DND-41 (cell line): ENCODE measurements at regions not wholly inside any gene's neighbourhood (a gene's known extent, or its start where the extent isn't known, plus 50 kb on each side); places are given as distances from the start of the nearest gene placed in this dataset.
"Not testable (repeated sequence)": the region's sequence is repeated elsewhere in the genome, so short reads cannot be mapped to it uniquely, and the experiment has no call there.

ENCODE experiments used
- ATAC-seq: fragments of 200-7000 bp; cut with Tn5 transposase; 3 replicates; pipeline ENCODE4 v1.9.1; 2021; ENCODE audit warnings: low read depth; ENCODE audit not compliant: insufficient read depth
- DNase-seq: peaks from one replicate; pipeline ENCODE4 v3.0.0-alpha.2; 2020
- H2AFZ ChIP-seq: 2 replicates; pipeline ENCODE4 v1.6.0; 2012; ENCODE audit warnings: low read depth, low read length
- H3K27ac ChIP-seq: 2 replicates; pipeline ENCODE4 v1.5.1; 2012; ENCODE audit warnings: low read length, inconsistent platforms
- H3K27me3 ChIP-seq: fragments of 200-600 bp; sonication (generic); 2 replicates; pipeline ENCODE4 v1.6.0; 2012; ENCODE audit warnings: low read length, mild to moderate bottlenecking, inconsistent platforms; ENCODE audit not compliant: insufficient read depth, poor library complexity
- H3K36me3 ChIP-seq: 2 replicates; pipeline ENCODE4 v1.5.1; 2012; ENCODE audit warnings: low read length, inconsistent platforms; ENCODE audit not compliant: insufficient read depth
- H3K4me1 ChIP-seq: 2 replicates; pipeline ENCODE4 v1.5.1; 2012; ENCODE audit warnings: mild to moderate bottlenecking, low read length; ENCODE audit not compliant: insufficient read depth
- H3K4me2 ChIP-seq: 2 replicates; pipeline ENCODE4 v1.6.0; 2012; ENCODE audit warnings: mild to moderate bottlenecking, moderate library complexity, low read length, inconsistent platforms; ENCODE audit not compliant: insufficient read depth
- H3K4me3 ChIP-seq, 2 experiments: fragments of 200-600 bp in 1 of 2; shearing (Covaris generic) in 1 of 2; 2 replicates each; pipeline ENCODE4 v1.5.1; 2012 to 2016; ENCODE audit warnings: inconsistent platforms in 2 of 2, low read length in 2 of 2, mild to moderate bottlenecking in 2 of 2, low read depth in 1 of 2, moderate library complexity in 1 of 2
- H3K79me2 ChIP-seq: 2 replicates; pipeline ENCODE4 v1.6.0; 2012; ENCODE audit warnings: low read length, inconsistent platforms; ENCODE audit not compliant: insufficient read depth
- H3K9ac ChIP-seq: 2 replicates; pipeline ENCODE4 v1.6.0; 2012; ENCODE audit warnings: low read depth, mild to moderate bottlenecking, inconsistent platforms, low read length, moderate library complexity
- H3K9me3 ChIP-seq: 2 replicates; pipeline ENCODE4 v1.5.1; 2012; ENCODE audit warnings: low read length, moderate library complexity, mild to moderate bottlenecking, inconsistent platforms; ENCODE audit not compliant: insufficient read depth, severe bottlenecking
- H4K20me1 ChIP-seq: 2 replicates; pipeline ENCODE4 v1.6.0; 2012; ENCODE audit warnings: low read length; ENCODE audit not compliant: insufficient read depth
- CTCF ChIP-seq: IDR thresholded peaks from 2 replicates; pipeline ENCODE4 v1.5.1; 2012; ENCODE audit warnings: borderline replicate concordance, low read length, moderate library complexity, mild to moderate bottlenecking; ENCODE audit not compliant: poor library complexity, severe bottlenecking; ENCODE audit errors: extremely low read depth
- EZH2 ChIP-seq: IDR thresholded peaks from 3 replicates; pipeline ENCODE4 v1.6.1; 2012; ENCODE audit warnings: borderline replicate concordance, low read depth, mild to moderate bottlenecking, moderate library complexity, low read length, inconsistent platforms; ENCODE audit not compliant: severe bottlenecking

- Histone ChIP-seq H3K36me3 (no peaks in the 10 kb centered on the region), H3K4me3 (no peak overlapping the region), H3K9ac (no peak overlapping the region), H3K9me3 (no peaks in the 10 kb centered on the region), H2AFZ (no peak overlapping the region), H3K27ac (no peak overlapping the region), H3K79me2 (no peaks in the 10 kb centered on the region), H3K4me1 (no peaks in the 10 kb centered on the region; the same call in 1 of the 2 replicates), H3K4me2 (no peak overlapping the region), H4K20me1 (no peaks in the 10 kb centered on the region), H3K27me3 (no peaks in the 10 kb centered on the region)
- TF ChIP-seq EZH2 = no peak
- no peak for TF ChIP-seq CTCF
- DNase-seq = no peak
- ATAC-seq = no peak
These were observed 1036.5 kb downstream of the SLITRK5 start for GRCh38 chr13:88707646-88708045.

GRCh38 chr13:88717946-88718345, 1046.8 kb downstream of the SLITRK5 start:
- Histone ChIP-seq H3K4me2 (no peak overlapping the region), H3K9me3 (no peaks in the 10 kb centered on the region), H3K36me3 (no peaks in the 10 kb centered on the region), H3K4me3 (no peak overlapping the region), H3K27ac (no peak overlapping the region), H3K79me2 (no peaks in the 10 kb centered on the region), H2AFZ (no peak overlapping the region), H3K27me3 (no peaks in the 10 kb centered on the region), H4K20me1 (no peaks in the 10 kb centered on the region), H3K9ac (no peak overlapping the region), H3K4me1 (no peaks in the 10 kb centered on the region)
- TF ChIP-seq EZH2 (no peak), CTCF (no peak)
- no peak for DNase-seq
- ATAC-seq = no peak

- Histone ChIP-seq H3K27me3 (no peaks in the 10 kb centered on the region), H3K4me1 (no peaks in the 10 kb centered on the region), H3K4me2 (no peak overlapping the region), H3K79me2 (no peaks in the 10 kb centered on the region), H3K36me3 (no peaks in the 10 kb centered on the region), H2AFZ (no peak overlapping the region), H4K20me1 (no peaks in the 10 kb centered on the region), H3K9ac (no peak overlapping the region), H3K9me3 (no peaks in the 10 kb centered on the region), H3K4me3 (no peak overlapping the region), H3K27ac (no peak overlapping the region)
- DNase-seq (no peak), ATAC-seq (no peak)
- TF ChIP-seq CTCF (no peak), EZH2 (no peak)
These were observed 1047.6 kb downstream of the SLITRK5 start for GRCh38 chr13:88718781-88719180.

- no peaks in the 10 kb centered on the region for H3K4me1 ChIP-seq
- H3K36me3 ChIP-seq = no peaks in the 10 kb centered on the region
- H3K4me2 ChIP-seq = no peak overlapping the region
- DNase-seq = no peak
- no peak overlapping the region for H3K27ac ChIP-seq
- no peak overlapping the region for H3K4me3 ChIP-seq
- H2AFZ ChIP-seq = no peak overlapping the region
- H4K20me1 ChIP-seq = no peaks in the 10 kb centered on the region
- no peak overlapping the region for H3K9ac ChIP-seq
- no peak for ATAC-seq
- peaks cover 11% of the 10 kb centered on the region for H3K9me3 ChIP-seq
- H3K27me3 ChIP-seq = no peaks in the 10 kb centered on the region
- TF ChIP-seq CTCF (no peak), EZH2 (no peak)
- H3K79me2 ChIP-seq = no peaks in the 10 kb centered on the region
These were observed 1054.9 kb downstream of the SLITRK5 start for GRCh38 chr13:88726075-88726474.

- H4K20me1 ChIP-seq, H3K27me3 ChIP-seq, H3K36me3 ChIP-seq, H2AFZ ChIP-seq, H3K4me2 ChIP-seq, DNase-seq, H3K4me1 ChIP-seq, H3K4me3 ChIP-seq, H3K79me2 ChIP-seq, H3K27ac ChIP-seq, H3K9ac ChIP-seq: not testable (repeated sequence)
- 0 out of 3 replicates have a peak, but pooled peaks have one; percentile 53 for ATAC-seq
- H3K9me3 ChIP-seq = peaks cover 11% of the 10 kb centered on the region
These were observed 1056.1 kb downstream of the SLITRK5 start for GRCh38 chr13:88727236-88727635.
